ENCODE measurements at regions not wholly inside any gene's neighbourhood (a gene's known extent, or its start where the extent isn't known, plus 50 kb on each side); places are given as distances from the start of the nearest gene placed in this dataset.

DNA sequence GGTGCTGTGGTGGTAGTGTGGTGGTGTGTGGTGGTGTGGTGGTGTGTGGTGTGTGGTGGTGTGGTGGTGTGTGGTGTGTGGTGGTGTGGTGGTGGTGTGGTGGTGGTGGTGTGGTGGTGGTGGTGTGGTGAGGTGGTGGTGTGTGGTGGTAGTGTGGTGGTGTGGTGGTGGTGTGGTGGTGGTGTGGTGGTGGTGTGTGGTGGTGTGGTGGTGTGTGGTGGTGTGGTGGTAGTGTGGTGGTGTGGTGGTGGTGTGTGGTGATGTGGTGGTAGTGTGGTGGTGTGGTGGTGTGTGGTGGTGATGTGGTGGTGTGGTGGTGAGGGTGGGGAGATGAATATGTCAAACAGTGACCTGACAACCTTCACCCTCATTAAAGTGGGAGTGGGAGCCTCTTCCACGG is 55.6 kb upstream of the DLGAP1 start:
- peak in 2 of 3 donors; percentile 2 for DNase-seq

DNA sequence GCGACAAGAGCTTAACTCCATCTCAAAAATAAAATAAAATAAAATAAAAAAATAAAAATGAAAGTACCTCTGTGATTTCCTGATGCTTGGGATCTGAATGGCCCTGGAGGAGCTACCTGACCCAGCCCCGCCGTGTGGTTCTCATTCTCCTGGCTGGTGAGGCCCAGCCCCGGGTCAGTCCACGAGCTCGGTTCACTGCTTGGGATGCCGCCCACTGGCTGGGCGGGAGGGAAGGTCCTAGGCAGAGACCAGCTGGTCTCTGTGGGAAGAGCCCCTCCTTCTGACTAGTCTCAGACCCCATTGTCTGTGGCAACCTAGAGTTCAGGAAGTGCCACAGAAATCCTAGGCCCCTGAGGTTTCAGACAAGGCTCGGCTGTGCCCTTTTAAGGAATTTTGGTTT is 55.1 kb upstream of the DLGAP1 start:
- DNase-seq, result no peak
